ENCODE measurements at regions not wholly inside any gene's neighbourhood (a gene's known extent, or its start where the extent isn't known, plus 50 kb on each side); places are given as distances from the start of the nearest gene placed in this dataset.

GRCh38 chr15:79193103-79193502 is 89.4 kb upstream of the ANKRD34C start:
- no peaks in the 10 kb centered on the region for H3K27me3 ChIP-seq (ENCODE audit: insufficient read depth)
- no peak overlapping the region for H3K27ac ChIP-seq (ENCODE audit: low read depth in 2 of 2, low read length in 1 of 2)
- H3K9ac ChIP-seq, result no peak overlapping the region
- POLR2A ChIA-PET, result no interaction called here
- H3K4me3 ChIP-seq (ENCODE audit: low read depth in 2 of 2, low read length in 1 of 2), result no peak overlapping the region
- DNase-seq, result no peak
- CTCF ChIA-PET, result interaction anchor here (1.3 to 22.9 kb wide), 4 partner anchors 9 to 165 kb away, joined by 3 to 629 read pairs (median 16); no protein-coding TSS in a partner anchor
- no peaks in the 10 kb centered on the region for H3F3A ChIP-seq (replicated peaks; ENCODE audit: insufficient read depth)
- no peaks in the 10 kb centered on the region for H3K9me3 ChIP-seq
- no peaks in the 10 kb centered on the region for H3K9me2 ChIP-seq
- 58% methylated on average over 5 of the region's 6 CpGs for WGBS (ENCODE audit: low lambda C conversion rate)
- H3K79me2 ChIP-seq (ENCODE audit: insufficient read depth), result no peaks in the 10 kb centered on the region
- no peak overlapping the region for H3K4me2 ChIP-seq
- H3K4me1 ChIP-seq (ENCODE audit: control insufficient read depth in 1 of 2, insufficient read depth in 2 of 2, low read depth in 1 of 2, low read length in 1 of 2), result no peaks in the 10 kb centered on the region; a peak in 1 of 4 replicates
- no peak for TF ChIP-seq USF2 (IDR thresholded peaks at IDR 0.05; ENCODE audit: borderline replicate concordance, low read depth, low read length)
- TF ChIP-seq MEF2A (IDR thresholded peaks at IDR 0.05; ENCODE audit: borderline replicate concordance, low read depth), result no peak
- TF ChIP-seq FOXJ3 (CRISPR knock-in tag; IDR thresholded peaks at IDR 0.05), result no peak
- H3K36me3 ChIP-seq (replicated peaks in 1 of 2; ENCODE audit: control insufficient read depth in 1 of 2, insufficient read depth in 2 of 2, low read length in 1 of 2), result no peaks in the 10 kb centered on the region
- H4K20me1 ChIP-seq (ENCODE audit: insufficient read depth), result no peaks in the 10 kb centered on the region
- H2AFZ ChIP-seq (ENCODE audit: low read depth), result no peak overlapping the region

- no peak overlapping the region for H3K4me2 ChIP-seq
- WGBS (ENCODE audit: low lambda C conversion rate), result 56% methylated on average over 10 of the region's 10 CpGs
- H3K27ac ChIP-seq (ENCODE audit: low read depth in 2 of 2, low read length in 1 of 2), result no peak overlapping the region
- H3K9me2 ChIP-seq, result no peaks in the 10 kb centered on the region
- ChIA-PET POLR2A (no interaction called here), CTCF (interaction anchor here (1.3 to 22.9 kb wide), 3 partner anchors 8 to 165 kb away, joined by 3 to 629 read pairs (median 27); no protein-coding TSS in a partner anchor)
- H3K4me1 ChIP-seq (ENCODE audit: control insufficient read depth in 1 of 2, insufficient read depth in 2 of 2, low read depth in 1 of 2, low read length in 1 of 2), result no peaks in the 10 kb centered on the region; a peak in 1 of 4 replicates
- no peaks in the 10 kb centered on the region for H3K79me2 ChIP-seq (ENCODE audit: insufficient read depth)
- H3K36me3 ChIP-seq (replicated peaks in 1 of 2; ENCODE audit: control insufficient read depth in 1 of 2, insufficient read depth in 2 of 2, low read length in 1 of 2), result no peaks in the 10 kb centered on the region
- TF ChIP-seq FOXJ3 (CRISPR knock-in tag; IDR thresholded peaks at IDR 0.05) (no peak), IRF3 (IDR thresholded peaks at IDR 0.05; ENCODE audit: low read depth, low read length) (no peak), USF2 (IDR thresholded peaks at IDR 0.05; ENCODE audit: borderline replicate concordance, low read depth, low read length) (no peak), PBX3 (IDR thresholded peaks at IDR 0.05) (no peak), CTCF (IDR thresholded peaks at IDR 0.05) (no peak), FOXM1 (IDR thresholded peaks at IDR 0.05; ENCODE audit: low read depth) (no peak)
- H3K27me3 ChIP-seq (ENCODE audit: insufficient read depth), result no peaks in the 10 kb centered on the region
- no peak overlapping the region for H3K9ac ChIP-seq
- no peak for DNase-seq
- H3K9me3 ChIP-seq, result no peaks in the 10 kb centered on the region
- no peaks in the 10 kb centered on the region for H4K20me1 ChIP-seq (ENCODE audit: insufficient read depth)
- H3F3A ChIP-seq (replicated peaks; ENCODE audit: insufficient read depth), result no peaks in the 10 kb centered on the region
- H3K4me3 ChIP-seq (ENCODE audit: low read depth in 2 of 2, low read length in 1 of 2), result no peak overlapping the region
- H2AFZ ChIP-seq (ENCODE audit: low read depth), result no peak overlapping the region
Observed at GRCh38 chr15:79192462-79193036, 90.0 kb upstream of the ANKRD34C start.
